WTC11 (cell line): ENCODE measurements at regions not wholly inside any gene's neighbourhood (a gene's known extent, or its start where the extent isn't known, plus 50 kb on each side); places are given as distances from the start of the nearest gene placed in this dataset.

Experiments
- ATAC-seq: fragments of 200-7000 bp; cut with Tn5 transposase; 2 replicates; pipeline ENCODE4 v1.10.0; 2021; ENCODE audit warnings: mild to moderate bottlenecking, moderate library complexity
- CTCF ChIA-PET: fragments of 300-600 bp; sonication (Branson Sonifier 250); formaldehyde crosslinking; loops from one replicate; lab custom pipeline; 2021; ENCODE audit warnings: antibody characterized with exemption; lab: Charles Lee
- POLR2A ChIA-PET: fragments of 350-600 bp; sonication (Branson Sonifier 250); formaldehyde crosslinking; loops from one replicate; lab custom pipeline; 2021; ENCODE audit warnings: antibody characterized with exemption; lab: Charles Lee
- DNase-seq: peaks from one replicate; pipeline ENCODE4 v3.0.0; 2021; ENCODE audit warnings: low spot score
- H3K27ac Mint-ChIP-seq: 2 replicates; pipeline ENCODE4 v1.8.0; 2021; ENCODE audit warnings: mixed read lengths
- H3K27me3 Mint-ChIP-seq: 2 replicates; pipeline ENCODE4 v1.8.0; 2021; ENCODE audit warnings: low read depth, mild to moderate bottlenecking, moderate library complexity, mixed read lengths
- H3K36me3 Mint-ChIP-seq: 2 replicates; pipeline ENCODE4 v1.8.0; 2021; ENCODE audit warnings: mixed read lengths
- H3K4me1 Mint-ChIP-seq: 2 replicates; pipeline ENCODE4 v1.8.0; 2022; ENCODE audit warnings: mixed read lengths
- H3K4me3 Mint-ChIP-seq: 2 replicates; pipeline ENCODE4 v1.8.0; 2021; ENCODE audit warnings: mild to moderate bottlenecking, moderate library complexity, mixed read lengths
- H3K9me3 Mint-ChIP-seq: 2 replicates; pipeline ENCODE4 v1.8.0; 2021; ENCODE audit warnings: mixed read lengths
- CBFB ChIP-seq: sonication (generic); formaldehyde crosslinking; IDR thresholded peaks from 2 replicates; pipeline ENCODE4 v1.8.1; 2022; ENCODE audit warnings: mild to moderate bottlenecking, low read depth, missing genetic modification reagents
- CREB1 ChIP-seq: sonication (generic); formaldehyde crosslinking; IDR thresholded peaks from 2 replicates; pipeline ENCODE4 v1.8.0; 2023; ENCODE audit warnings: mild to moderate bottlenecking, missing genetic modification reagents
- FOXK1 ChIP-seq: sonication (generic); formaldehyde crosslinking; IDR thresholded peaks from 2 replicates; pipeline ENCODE4 v1.8.0; 2022; ENCODE audit warnings: mild to moderate bottlenecking, moderate library complexity, missing genetic modification reagents
- FOXP4 ChIP-seq: sonication (generic); formaldehyde crosslinking; IDR thresholded peaks from 2 replicates; pipeline ENCODE4 v1.8.0; 2022; ENCODE audit warnings: mild to moderate bottlenecking, missing genetic modification reagents
- KAT7 ChIP-seq: sonication (generic); formaldehyde crosslinking; IDR thresholded peaks from 2 replicates; pipeline ENCODE4 v1.8.1; 2023; ENCODE audit warnings: missing genetic modification reagents, mild to moderate bottlenecking, borderline replicate concordance
- MXD4 ChIP-seq: fragments of 250-450 bp; sonication (Bioruptor Pico); IDR thresholded peaks from 2 replicates; pipeline ENCODE4 v1.8.0; 2021; ENCODE audit warnings: mild to moderate bottlenecking, moderate library complexity, borderline replicate concordance
- MYBL2 ChIP-seq: sonication (generic); formaldehyde crosslinking; IDR thresholded peaks from 2 replicates; pipeline ENCODE4 v1.8.1; 2023; ENCODE audit warnings: mild to moderate bottlenecking, moderate library complexity, missing genetic modification reagents
- NFATC4 ChIP-seq: fragments of 250-450 bp; sonication (Bioruptor Pico); IDR thresholded peaks from 2 replicates; pipeline ENCODE4 v1.9.0; 2021; ENCODE audit warnings: mild to moderate bottlenecking
- OVOL2 ChIP-seq: fragments of 250-450 bp; sonication (Bioruptor Pico); IDR thresholded peaks from 2 replicates; pipeline ENCODE4 v1.9.0; 2021; ENCODE audit warnings: mild to moderate bottlenecking, borderline replicate concordance
- RORB ChIP-seq: fragments of 250-450 bp; sonication (Bioruptor Pico); IDR thresholded peaks from 2 replicates; pipeline ENCODE4 v1.9.0; 2021; ENCODE audit warnings: mild to moderate bottlenecking
- SMAD4 ChIP-seq: sonication (generic); formaldehyde crosslinking; IDR thresholded peaks from 2 replicates; pipeline ENCODE4 v1.8.0; 2022; ENCODE audit warnings: mild to moderate bottlenecking, missing genetic modification reagents
- SP1 ChIP-seq: sonication (generic); formaldehyde crosslinking; conservative IDR thresholded peaks from 2 replicates; pipeline ENCODE4 v1.8.1; 2022; ENCODE audit warnings: missing genetic modification reagents
- TEAD4 ChIP-seq: sonication (generic); formaldehyde crosslinking; IDR thresholded peaks from 2 replicates; pipeline ENCODE4 v1.8.0; 2022; ENCODE audit warnings: mild to moderate bottlenecking, missing genetic modification reagents
- TP53 ChIP-seq: sonication (generic); formaldehyde crosslinking; IDR thresholded peaks from 2 replicates; pipeline ENCODE4 v1.8.1; 2023; ENCODE audit warnings: mild to moderate bottlenecking, missing genetic modification reagents
- ZBTB43 ChIP-seq: sonication (generic); formaldehyde crosslinking; IDR thresholded peaks from 2 replicates; pipeline ENCODE4 v1.8.1; 2023; ENCODE audit warnings: mild to moderate bottlenecking, missing genetic modification reagents
- ZNF121 ChIP-seq: sonication (generic); formaldehyde crosslinking; IDR thresholded peaks from 2 replicates; pipeline ENCODE4 v1.8.0; 2023; ENCODE audit warnings: missing genetic modification reagents
- ZNF138 ChIP-seq: sonication (generic); formaldehyde crosslinking; conservative IDR thresholded peaks from 2 replicates; pipeline ENCODE4 v1.8.1; 2022; ENCODE audit warnings: mild to moderate bottlenecking, moderate library complexity, missing genetic modification reagents
- ZNF423 ChIP-seq: fragments of 250-450 bp; sonication (Bioruptor Pico); IDR thresholded peaks from 2 replicates; pipeline ENCODE4 v2.1.2; 2022; ENCODE audit warnings: mild to moderate bottlenecking, moderate library complexity
- ZNF671 ChIP-seq: fragments of 250-450 bp; sonication (Bioruptor Pico); IDR thresholded peaks from 2 replicates; pipeline ENCODE4 v1.8.0; 2021; ENCODE audit warnings: mild to moderate bottlenecking
- TF ChIP-seq, protein P1 (sequence below): fragments of 250-450 bp; sonication (Bioruptor Pico); conservative IDR thresholded peaks from 2 replicates; pipeline ENCODE4 v1.9.0; 2021; ENCODE audit warnings: mild to moderate bottlenecking
- TF ChIP-seq, protein P2 (sequence below): fragments of 250-450 bp; sonication (Bioruptor Pico); IDR thresholded peaks from 2 replicates; pipeline ENCODE4 v1.9.0; 2021; ENCODE audit warnings: moderate library complexity, mild to moderate bottlenecking, inconsistent platforms, borderline replicate concordance
- TF ChIP-seq, protein P3 (sequence below): sonication (generic); formaldehyde crosslinking; IDR thresholded peaks from 2 replicates; pipeline ENCODE4 v1.8.1; 2023; ENCODE audit warnings: mild to moderate bottlenecking, missing genetic modification reagents, borderline replicate concordance

DNA sequence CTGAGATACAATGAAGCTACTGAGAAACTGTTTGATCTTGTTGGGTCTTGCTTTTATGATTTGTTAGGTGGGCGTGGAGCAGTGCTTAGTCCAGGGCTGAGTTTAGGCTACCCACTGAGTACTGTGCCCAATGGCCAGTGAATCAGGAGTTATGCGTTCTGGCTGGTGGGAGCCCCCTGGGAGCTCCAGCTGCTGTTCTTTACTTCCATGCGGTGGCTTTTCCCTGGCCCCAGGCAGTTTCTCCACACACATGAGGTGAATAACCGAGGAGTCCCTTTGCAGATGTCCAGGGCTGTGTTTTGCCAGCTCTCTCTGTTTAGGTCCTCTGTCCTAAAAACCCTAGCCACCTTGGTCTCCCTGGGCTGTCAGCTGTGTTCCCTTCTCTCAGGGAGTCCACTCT lies 106.5 kb downstream of the KLF13 start:
- Mint-ChIP-seq H3K4me3 (no peak overlapping the region), H3K36me3 (no peaks in the 10 kb centered on the region), H3K9me3 (no peaks in the 10 kb centered on the region)
- no peak for DNase-seq
- no peak for TF ChIP-seq OVOL2 (CRISPR knock-in tag)
- no peak for TF ChIP-seq ZNF423 (CRISPR knock-in tag)
- TF ChIP-seq SP1 (CRISPR knock-in tag), result no peak
- TF ChIP-seq, all 79 proteins: peak for 0
- POLR2A ChIA-PET, result interaction anchor here (1.3 kb wide), 1 partner anchor 67 kb away, joined by 3 read pairs; no protein-coding TSS in a partner anchor
- Mint-ChIP-seq H3K27ac (no peak overlapping the region), H3K27me3 (peaks cover 3% of the 10 kb centered on the region; the same call in 1 of the 2 replicates), H3K4me1 (peaks cover 18% of the 10 kb centered on the region)
- CTCF ChIA-PET, result interaction anchor here (1.0 to 1.2 kb wide), 2 partner anchors 55 to 232 kb away, joined by 3 to 9 read pairs; no protein-coding TSS in a partner anchor
- no peak for ATAC-seq

DNA sequence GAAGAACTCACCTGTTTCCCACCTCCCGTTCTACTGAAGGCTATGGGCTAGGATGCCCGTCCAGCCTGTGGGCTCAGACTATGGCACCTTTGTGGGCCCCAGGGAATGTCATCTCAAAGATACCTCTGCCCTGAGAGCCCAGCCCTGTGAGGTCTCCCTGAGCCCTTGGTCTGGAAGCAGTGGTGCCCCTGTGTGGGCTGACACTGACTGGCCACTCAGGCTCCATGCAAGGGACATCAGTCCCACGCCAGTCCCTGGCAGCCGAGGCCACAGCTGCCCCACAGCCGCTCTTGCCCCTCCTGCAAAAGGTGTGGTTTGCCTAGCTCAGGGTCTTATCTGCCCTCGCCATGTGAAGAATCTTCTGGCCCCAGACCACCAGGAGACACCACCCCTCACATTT lies 106.9 kb downstream of the KLF13 start:
- DNase-seq (no peak), ATAC-seq (no peak)
- no peak for TF ChIP-seq NFATC4 (CRISPR knock-in tag)
- no peak for TF ChIP-seq ZBTB43 (CRISPR knock-in tag)
- TF ChIP-seq FOXP4 (CRISPR knock-in tag), result no peak
- no peak for TF ChIP-seq SMAD4 (CRISPR knock-in tag)
- TF ChIP-seq FOXK1, result no peak
- no peak for TF ChIP-seq ZNF121 (CRISPR knock-in tag)
- no peak for TF ChIP-seq ZNF138
- TF ChIP-seq KAT7 (CRISPR knock-in tag), result no peak
- TF ChIP-seq CBFB, result no peak
- no peak for TF ChIP-seq MYBL2 (CRISPR knock-in tag)
- no peak for TF ChIP-seq RORB (CRISPR knock-in tag)
- TF ChIP-seq CREB1 (CRISPR knock-in tag), result no peak
- TF ChIP-seq TEAD4 (CRISPR knock-in tag), result no peak
- no peak for TF ChIP-seq ZNF423 (CRISPR knock-in tag)
- TF ChIP-seq, protein P1, sequence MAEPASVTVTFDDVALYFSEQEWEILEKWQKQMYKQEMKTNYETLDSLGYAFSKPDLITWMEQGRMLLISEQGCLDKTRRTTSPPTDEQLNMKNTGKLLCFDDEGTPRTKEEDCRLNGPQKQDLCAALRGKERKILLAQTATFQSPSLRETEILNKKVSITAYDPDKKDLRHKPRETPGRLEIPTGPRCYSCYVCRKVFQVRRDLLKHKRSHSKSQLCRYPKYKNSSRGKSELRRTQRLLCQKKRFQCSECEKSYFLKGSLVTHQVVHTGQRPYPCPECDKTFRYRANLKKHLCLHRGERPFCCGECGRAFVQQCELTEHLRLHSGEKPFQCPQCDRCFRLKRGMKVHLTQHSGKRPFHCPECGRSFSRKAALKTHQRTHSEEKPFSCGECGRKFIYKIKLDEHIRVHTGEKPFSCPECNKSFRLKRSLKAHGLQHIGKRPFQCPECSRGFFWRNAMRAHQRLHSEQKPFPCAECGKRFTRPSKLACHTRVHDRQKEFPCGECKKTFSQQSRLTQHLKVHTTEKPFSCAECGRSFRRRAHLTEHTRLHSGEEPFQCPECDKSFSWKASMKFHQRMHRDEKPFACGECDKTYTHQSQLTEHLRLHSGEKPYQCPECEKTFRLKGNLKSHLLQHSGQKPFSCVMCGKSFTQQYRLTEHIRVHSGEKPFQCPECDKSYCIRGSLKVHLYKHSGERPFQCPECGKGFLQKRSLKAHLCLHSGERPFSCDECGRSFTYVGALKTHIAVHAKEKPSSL (CRISPR knock-in tag), result no peak
- Mint-ChIP-seq H3K36me3 (no peaks in the 10 kb centered on the region), H3K9me3 (no peaks in the 10 kb centered on the region), H3K4me3 (no peak overlapping the region), H3K27ac (no peak overlapping the region), H3K27me3 (peaks cover 3% of the 10 kb centered on the region), H3K4me1 (peaks cover 18% of the 10 kb centered on the region)
- CTCF ChIA-PET, result interaction anchor here (1.2 to 2.1 kb wide), 3 partner anchors 54 to 233 kb away, joined by 9 to 31 read pairs (median 19); no protein-coding TSS in a partner anchor
- POLR2A ChIA-PET, result interaction anchor here (1.3 kb wide), 1 partner anchor 67 kb away, joined by 3 read pairs; no protein-coding TSS in a partner anchor

DNA sequence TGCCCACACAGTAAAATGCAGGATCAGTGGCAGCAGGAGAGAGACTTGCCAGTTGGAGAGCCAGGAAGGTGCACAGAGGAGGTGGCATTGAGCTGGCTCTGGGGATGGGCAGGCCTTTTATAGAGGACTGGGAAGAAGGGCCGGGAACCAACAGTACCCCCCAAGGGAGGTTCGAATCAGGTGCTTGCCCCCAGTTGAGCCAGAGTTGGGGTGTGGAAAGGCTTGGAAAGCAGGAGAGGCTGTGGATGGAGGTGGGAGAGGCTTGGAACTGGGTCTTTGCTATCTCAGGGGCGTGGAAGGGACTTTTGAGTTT lies 107.6 kb downstream of the KLF13 start:
- Mint-ChIP-seq H3K4me1 (peaks cover 18% of the 10 kb centered on the region), H3K9me3 (no peaks in the 10 kb centered on the region), H3K27ac (no peak overlapping the region), H3K4me3 (no peak overlapping the region), H3K27me3 (peaks cover 3% of the 10 kb centered on the region)
- ChIA-PET CTCF (interaction anchor here (0.5 to 3.5 kb wide), 25 partner anchors 8 to 651 kb away, joined by 3 to 66 read pairs (median 9); partner anchors contain the start of gene KLF13), POLR2A (interaction anchor here (1.3 kb wide), 1 partner anchor 68 kb away, joined by 3 read pairs; no protein-coding TSS in a partner anchor)
- DNase-seq, result no peak
- TF ChIP-seq MXD4 (no peak), ZNF671 (CRISPR knock-in tag) (no peak), TP53 (no peak)
- TF ChIP-seq, protein P2, sequence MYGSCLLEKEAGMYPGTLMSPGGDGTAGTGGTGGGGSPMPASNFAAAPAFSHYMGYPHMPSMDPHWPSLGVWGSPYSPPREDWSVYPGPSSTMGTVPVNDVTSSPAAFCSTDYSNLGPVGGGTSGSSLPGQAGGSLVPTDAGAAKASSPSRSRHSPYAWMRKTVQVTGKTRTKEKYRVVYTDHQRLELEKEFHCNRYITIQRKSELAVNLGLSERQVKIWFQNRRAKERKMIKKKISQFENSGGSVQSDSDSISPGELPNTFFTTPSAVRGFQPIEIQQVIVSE (CRISPR knock-in tag), result no peak
- TF ChIP-seq, protein P3, sequence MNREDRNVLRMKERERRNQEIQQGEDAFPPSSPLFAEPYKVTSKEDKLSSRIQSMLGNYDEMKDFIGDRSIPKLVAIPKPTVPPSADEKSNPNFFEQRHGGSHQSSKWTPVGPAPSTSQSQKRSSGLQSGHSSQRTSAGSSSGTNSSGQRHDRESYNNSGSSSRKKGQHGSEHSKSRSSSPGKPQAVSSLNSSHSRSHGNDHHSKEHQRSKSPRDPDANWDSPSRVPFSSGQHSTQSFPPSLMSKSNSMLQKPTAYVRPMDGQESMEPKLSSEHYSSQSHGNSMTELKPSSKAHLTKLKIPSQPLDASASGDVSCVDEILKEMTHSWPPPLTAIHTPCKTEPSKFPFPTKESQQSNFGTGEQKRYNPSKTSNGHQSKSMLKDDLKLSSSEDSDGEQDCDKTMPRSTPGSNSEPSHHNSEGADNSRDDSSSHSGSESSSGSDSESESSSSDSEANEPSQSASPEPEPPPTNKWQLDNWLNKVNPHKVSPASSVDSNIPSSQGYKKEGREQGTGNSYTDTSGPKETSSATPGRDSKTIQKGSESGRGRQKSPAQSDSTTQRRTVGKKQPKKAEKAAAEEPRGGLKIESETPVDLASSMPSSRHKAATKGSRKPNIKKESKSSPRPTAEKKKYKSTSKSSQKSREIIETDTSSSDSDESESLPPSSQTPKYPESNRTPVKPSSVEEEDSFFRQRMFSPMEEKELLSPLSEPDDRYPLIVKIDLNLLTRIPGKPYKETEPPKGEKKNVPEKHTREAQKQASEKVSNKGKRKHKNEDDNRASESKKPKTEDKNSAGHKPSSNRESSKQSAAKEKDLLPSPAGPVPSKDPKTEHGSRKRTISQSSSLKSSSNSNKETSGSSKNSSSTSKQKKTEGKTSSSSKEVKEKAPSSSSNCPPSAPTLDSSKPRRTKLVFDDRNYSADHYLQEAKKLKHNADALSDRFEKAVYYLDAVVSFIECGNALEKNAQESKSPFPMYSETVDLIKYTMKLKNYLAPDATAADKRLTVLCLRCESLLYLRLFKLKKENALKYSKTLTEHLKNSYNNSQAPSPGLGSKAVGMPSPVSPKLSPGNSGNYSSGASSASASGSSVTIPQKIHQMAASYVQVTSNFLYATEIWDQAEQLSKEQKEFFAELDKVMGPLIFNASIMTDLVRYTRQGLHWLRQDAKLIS (CRISPR knock-in tag), result no peak
- TF ChIP-seq, all 79 proteins: peak for 0
- H3K36me3 Mint-ChIP-seq, result no peaks in the 10 kb centered on the region
- ATAC-seq, result no peak
